Stimulated activated CD8-positive, alpha-beta memory T cell treated with anti-CD3 and anti-CD28 coated beads, Interleukin-2, amount 100 ng/mL, for 1 hour (primary cell): ENCODE measurements at regions not wholly inside any gene's neighbourhood (a gene's known extent, or its start where the extent isn't known, plus 50 kb on each side); places are given as distances from the start of the nearest gene placed in this dataset.
"Not testable (repeated sequence)": the region's sequence is repeated elsewhere in the genome, so short reads cannot be mapped to it uniquely, and the experiment has no call there.

Experiments
- DNase-seq, 2 donors: peaks; one replicate each; pipeline ENCODE4 v3.0.0-alpha.2; 2020; ENCODE audit warnings: low read depth in 2 of 2

- no peak for DNase-seq
Measured at GRCh38 chr7:55261386-55261770, 103.8 kb upstream of the LANCL2 start.

- not testable (repeated sequence) for DNase-seq
Measured at GRCh38 chr7:55265328-55265727, 99.8 kb upstream of the LANCL2 start.

DNA sequence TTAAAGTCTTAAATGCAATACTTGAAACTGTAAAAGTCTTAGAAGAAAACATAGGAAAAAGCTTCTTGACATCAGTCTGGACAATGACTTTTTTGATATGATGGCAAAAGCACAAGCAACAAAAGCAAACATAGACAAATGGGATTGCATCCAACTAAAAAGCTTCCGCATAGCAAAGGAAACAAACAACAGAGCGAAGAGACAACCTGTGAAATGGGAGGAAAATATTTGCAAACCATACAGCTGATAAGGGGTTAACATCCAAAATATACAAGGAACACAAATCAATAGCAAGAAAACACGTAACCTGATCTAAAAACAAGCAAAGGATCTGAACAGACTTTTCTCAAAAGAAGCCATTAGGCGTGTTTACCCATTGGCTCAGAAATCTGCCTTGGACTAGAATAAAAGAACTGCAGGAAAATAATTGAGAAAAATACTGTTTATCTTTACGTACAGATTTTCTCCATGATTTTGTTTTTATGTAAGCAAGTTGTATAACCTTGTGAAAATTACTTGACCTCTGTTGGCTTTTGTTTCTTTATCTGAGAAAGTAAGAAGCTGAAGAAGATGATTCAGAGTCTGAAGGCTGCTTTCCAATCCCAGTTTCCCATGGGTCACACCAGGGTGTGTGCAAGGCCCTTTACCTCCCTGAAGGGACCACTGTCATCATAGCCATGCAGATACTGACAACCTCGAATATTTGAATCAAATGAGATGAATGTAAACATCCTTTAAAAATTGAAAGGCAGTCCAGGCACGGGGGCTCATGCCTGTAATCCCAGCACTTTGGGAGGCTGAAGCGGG is 99.1 kb upstream of the LANCL2 start:
- DNase-seq = no peak

DNA sequence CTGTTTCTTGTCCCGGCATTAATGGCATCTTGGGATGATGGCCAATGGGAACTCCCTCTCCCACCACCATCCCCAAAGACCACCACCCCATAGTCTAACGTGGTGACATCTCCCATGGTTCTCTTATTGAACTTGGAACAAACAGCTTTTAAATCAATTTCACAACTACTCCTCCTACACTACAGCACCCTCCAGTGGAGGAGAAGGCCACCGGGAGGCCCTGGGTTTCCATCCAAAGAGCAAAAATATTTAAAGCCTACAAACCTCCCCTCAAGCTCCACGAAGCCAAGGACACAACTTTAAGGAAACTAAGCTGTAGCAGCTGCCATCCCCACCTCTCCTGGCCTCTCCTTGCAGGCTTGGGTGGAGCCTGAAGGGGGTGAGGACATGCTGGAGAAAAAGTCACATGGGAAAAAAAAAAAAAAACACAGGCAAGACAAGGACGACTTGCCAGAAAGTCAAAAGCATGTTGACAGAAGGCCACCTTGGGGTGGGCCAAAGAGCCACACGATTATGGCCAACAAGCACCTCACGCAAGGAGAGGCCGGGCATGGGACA is 94.0 kb upstream of the LANCL2 start:
- DNase-seq = no peak

DNA sequence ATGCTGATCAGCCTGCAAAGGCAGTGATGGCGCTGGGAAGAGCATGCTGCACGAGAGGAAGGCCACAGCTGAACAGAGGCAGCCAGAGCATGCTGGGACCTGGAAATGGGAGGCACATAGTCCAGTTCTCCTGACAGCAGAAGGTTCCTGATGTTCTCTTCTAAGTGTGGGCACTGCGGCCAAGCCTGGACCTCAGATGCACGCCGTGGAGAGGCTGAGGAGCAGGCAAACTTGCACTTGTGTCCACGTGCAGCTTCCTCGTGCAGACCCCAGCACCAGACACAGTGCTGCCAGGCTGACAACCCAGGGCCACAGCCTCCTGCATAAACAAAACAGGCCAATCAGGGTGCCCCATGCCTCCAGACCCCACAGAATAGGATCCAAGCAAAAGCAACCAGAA is 93.5 kb upstream of the LANCL2 start:
- DNase-seq = no peak

DNA sequence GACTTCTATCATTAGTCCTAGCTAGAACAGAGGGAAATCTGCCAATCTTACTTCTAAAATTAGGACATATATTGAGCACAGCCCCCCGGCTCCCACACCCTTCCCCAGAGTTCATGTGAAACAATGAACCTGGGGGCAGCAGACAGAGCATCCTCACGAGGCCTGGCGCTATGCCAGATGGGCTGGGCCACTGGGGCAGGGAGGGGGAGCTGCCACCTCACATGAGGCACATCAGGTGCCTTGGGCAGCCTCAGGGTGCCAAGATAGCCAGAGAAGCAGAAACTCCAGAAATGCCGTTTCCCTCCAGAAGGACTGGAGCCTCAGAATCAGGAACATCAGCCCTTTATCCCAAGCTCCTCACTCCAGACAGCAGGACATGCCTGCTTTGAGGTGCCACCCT is 92.8 kb upstream of the LANCL2 start:
- DNase-seq = no peak

DNA sequence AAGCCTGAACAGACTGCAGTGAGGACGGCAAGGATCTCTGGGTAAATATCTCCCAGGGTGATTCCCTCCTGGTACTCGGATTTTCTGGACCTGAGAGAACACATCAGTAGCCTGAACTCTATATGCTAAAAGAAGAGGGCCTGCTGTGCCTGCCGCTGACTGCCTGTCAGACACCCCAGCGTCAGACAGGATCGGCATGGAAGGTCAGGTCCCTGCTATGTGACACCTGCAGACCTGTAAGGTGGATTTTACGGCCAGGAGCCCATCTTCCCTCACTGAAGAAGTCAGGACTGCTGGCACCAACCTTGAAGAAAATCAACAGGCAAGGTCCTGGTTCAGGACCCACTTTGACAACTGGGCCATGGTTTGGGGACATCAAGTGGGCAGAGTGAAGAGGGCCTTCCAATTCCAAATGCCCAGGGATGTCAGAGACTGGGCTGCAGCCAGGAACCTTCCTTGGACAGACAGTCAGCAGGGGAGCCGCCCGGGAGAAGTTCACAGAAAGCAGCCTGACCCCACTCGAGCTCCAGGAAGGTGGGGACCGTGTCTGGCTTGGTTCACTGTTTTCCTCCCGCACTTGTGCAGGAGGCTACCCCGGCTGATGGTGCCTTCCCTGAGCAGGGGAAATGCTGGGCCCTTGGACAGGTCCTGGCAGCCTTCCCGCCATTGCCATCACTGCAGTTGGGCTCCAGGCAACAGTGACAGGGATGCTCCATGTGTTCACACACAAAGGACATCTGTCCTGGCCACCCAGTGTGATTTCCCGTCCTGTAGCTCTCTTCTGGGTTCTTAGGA is 91.8 kb upstream of the LANCL2 start:
- DNase-seq = no peak

DNA sequence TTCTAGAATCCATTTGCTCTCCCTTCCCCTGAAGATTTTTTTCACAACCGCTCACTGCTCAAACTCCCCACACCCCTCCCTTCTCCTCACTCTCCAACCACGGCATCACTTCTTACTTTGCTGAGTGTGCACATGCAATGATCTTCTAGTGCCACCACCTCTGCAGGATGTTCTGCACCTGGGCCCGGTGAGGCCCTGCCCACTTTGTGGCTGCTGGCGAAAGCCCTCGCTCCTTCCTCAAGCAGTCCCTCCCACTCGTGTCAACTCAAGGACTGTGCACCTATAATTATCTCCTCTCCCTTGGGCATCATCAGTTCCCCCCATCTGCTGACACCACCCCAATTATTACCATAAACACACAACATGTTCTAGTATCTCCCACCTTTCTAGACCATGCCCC is 91.0 kb upstream of the LANCL2 start:
- no peak for DNase-seq

GRCh38 chr7:55275291-55276200 is 89.6 kb upstream of the LANCL2 start:
- no peak for DNase-seq

DNA sequence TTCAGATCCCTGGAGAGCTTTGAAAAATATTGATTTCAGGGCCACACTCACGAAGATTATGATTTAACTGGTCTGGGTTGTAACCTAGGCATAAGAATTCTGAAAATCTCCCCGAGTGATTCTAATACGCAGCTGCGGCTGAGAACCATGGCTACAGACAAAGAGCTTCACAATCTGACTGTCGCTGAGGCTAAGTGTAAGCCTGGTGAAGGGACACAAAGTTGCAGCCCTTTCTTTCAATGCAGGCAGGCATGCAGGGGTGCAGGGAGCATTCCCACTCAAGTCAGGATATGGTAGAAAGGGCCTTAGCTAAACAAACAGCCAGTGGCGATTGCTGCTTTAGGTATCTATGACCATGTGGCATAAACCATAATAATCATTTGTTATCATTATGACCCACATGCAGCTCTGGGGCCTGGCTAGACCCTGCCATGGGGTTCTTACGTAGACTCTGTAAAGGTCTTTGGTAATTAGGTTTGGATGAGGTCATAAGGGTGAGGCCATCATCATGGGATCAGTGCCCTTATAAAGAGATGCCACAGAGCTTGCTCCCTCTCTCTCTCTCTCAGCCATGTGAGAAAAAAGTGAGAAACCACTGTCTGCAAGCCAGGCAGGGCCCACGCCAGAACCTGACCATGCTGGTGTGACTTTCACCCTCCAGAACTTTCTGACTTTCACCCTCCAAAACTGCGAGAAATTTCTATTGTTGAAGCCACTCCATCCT is 88.4 kb upstream of the LANCL2 start:
- DNase-seq = no peak

DNA sequence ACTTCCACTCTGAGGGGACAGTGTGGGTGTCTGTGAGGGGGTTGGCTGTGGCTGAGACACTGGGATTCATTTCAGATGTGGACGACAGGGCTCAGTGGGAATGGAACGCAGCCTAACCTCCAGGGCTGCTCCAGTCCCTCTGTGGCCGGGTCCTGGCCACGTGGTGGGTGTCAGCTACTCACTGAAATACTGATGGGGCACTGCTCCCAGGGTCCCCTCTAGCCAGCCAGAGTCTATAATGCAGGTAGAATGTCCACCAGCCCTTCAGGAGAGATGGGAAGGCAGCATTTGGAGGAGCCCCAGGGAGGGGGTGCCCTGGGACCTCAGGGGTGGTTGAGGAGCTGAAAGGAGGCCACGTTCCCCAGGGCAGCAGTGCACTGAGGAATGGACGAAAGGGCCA is 87.2 kb upstream of the LANCL2 start:
- no peak for DNase-seq

GRCh38 chr7:55278321-55278720 is 86.8 kb upstream of the LANCL2 start:
- no peak for DNase-seq

GRCh38 chr7:55279080-55279845 is 85.9 kb upstream of the LANCL2 start:
- no peak for DNase-seq

DNA sequence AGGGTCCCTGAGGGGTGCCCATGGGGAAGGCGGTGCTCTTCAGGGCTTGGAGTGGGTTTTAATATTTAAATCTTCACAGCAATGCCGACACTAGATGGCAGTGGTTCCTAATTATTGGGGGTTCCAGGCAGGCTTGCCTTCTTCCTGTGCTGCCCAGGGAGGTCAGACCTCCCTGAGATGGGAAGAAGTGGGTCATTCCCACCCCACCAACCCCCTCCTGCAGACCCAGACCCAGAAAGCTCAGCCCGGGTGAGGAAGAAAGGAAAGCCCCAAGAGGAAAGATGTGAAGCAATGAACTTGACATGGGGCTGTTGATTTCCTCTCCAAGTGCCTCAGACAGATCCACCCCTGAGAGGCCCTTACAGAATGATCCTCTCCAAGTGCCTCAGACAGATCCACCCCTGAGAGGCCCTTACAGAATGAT is 85.1 kb upstream of the LANCL2 start:
- DNase-seq = peak; percentile 19 to 21

DNA sequence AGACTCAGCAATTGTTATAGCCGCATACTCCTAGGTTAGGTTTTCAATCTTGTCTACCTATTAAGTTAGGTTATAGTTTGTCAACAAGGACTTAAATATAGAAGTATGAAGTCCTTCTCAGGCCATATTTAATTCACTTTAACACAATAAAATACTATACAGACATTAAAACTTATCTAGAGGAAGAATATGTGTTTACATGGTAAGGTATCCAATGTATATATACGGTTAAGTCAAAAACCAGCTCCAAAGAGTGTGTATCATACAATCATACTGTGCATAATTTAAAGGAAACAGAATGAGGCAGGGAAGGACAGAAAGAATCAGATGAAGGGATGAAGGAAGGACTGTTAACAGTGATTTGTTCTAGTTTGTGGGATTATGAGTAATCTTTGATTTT is 79.5 kb upstream of the LANCL2 start:
- no peak for DNase-seq

DNA sequence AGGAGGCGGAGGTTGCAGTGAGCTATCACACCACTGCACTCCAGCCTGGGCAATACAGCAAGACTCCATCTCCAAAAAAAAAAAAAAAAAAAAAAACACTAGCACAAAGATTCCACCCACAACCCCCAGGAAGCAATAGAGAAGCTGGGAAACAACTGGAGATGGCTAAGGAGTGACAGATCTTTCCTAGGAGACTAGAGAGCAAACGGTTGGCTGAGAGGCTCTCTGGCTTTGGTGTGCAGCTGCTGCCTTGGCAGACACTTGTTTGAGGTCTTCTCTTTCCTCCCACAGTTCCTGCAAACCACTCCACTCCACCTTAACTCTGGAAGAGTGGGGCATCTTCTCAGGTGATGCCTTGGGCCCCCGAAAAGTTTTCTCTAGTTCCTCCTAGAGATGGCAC is 78.5 kb upstream of the LANCL2 start:
- no peak for DNase-seq

GRCh38 chr7:55288070-55288824 is 76.9 kb upstream of the LANCL2 start:
- no peak for DNase-seq

- DNase-seq = no peak
Measured at GRCh38 chr7:55296070-55296469, 69.1 kb upstream of the LANCL2 start.

DNA sequence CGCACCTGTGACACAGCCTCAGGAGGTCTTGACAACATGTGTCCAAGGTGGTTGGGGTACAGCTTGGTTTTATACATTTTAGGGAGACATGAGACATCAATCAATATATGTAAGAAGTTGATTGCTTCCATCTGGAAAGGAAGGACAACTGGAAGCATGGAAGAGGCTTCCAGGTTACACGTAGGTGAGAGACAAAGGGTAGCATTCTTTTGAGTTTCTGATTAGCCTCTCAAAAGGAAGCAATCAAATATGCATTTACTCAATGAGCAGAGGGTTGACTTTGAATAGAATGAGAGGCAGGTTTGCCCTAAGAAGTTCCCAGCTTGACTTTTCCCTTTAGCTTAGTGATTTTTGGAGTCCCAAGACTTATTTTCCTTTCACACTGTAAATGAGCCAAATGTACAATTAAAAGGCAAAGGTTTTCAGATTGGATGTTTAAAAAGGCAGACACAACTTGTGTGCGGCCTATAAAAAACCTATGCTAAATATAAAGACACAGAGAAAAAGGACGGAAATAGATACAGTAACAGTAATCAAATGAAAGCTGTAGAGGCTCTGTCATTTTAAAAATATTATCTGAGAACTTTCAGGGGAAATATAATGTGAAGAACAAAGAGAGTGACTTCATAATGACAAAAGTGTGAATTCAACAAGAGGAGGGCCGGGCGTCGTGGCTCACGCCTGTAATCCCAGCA is 65.7 kb upstream of the LANCL2 start:
- no peak for DNase-seq
